LHCN-M2 (cell line): ENCODE measurements at regions not wholly inside any gene's neighbourhood (a gene's known extent, or its start where the extent isn't known, plus 50 kb on each side); places are given as distances from the start of the nearest gene placed in this dataset.

Experiments used
- DNase-seq: peaks from one replicate; pipeline ENCODE4 v3.0.0-alpha.2; 2012; ENCODE audit warnings: low read depth

DNA sequence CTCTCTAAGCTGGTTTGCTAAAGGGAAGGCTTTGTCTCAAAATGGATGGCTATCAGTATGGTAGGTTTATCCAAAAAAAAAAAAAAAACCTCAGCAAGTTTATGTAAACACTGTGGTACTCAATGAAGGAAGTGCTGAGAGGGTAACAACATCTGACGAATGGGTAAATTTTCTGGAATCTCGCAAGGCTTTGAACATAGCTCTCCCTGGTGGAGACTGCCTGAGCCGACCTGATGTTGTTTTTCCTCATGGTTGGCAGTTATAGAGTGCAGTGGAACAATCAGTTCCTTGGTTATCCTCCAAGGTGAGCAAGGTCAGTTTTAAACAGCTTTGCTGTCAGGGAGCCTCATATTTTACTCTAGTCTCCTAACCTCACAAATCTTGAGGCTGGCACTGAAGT is 94.6 kb downstream of the ZPLD1 start:
- DNase-seq: peak; percentile 59

DNA sequence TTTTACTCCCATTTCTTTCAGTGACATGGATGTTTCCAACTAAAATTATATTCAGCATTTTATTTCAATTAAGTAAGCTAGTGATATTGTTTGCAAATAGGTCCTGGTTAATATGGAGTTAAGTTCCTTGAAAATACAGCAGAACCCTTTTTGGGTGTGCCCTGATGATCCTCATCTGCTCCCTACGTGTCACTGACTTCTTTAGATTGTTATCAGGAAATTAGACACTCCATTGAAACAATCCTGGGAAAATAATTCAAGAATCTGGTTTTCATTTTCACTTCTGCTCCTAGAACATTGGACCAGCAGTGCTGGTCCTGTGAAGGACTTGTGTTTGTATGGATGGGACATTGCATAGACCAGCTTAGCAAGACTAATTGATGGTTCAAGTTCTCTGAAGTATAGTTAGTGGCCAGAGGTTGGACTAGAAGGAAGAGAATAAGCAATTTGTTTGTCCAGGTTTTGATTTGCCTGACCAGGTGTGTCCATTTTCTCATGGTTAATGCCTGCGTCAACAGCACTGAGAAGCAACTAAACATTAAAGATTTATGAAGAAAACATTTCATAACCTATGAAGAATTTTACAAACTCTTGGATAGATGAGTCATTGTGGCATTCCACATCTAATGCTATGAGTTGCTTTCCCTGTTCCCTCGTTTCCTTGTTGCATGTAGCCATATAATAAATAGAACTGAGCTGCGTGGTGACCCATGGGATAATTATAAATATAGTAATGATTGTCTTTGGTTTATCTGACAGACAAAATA is 95.8 kb downstream of the ZPLD1 start:
- peak; percentile 80 for DNase-seq

DNA sequence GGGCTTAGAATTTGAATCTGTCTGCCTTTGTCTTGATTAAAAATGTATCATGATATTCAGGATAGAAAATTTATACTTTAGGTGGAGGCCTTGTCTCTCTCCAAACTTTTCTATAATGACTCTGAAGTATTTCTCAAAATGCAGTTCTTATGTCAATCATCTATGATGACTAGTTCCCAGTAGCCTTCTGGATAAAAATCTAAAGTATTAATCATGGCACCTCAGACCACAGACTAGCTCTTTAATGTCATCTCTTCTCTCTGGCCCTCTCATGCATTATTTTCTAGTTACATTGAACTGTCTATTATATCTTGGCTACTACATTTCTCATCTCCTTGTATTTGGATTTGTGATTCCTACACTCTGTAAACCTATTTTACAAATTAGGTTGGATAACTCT is 96.9 kb downstream of the ZPLD1 start:
- peak; percentile 29 for DNase-seq

DNA sequence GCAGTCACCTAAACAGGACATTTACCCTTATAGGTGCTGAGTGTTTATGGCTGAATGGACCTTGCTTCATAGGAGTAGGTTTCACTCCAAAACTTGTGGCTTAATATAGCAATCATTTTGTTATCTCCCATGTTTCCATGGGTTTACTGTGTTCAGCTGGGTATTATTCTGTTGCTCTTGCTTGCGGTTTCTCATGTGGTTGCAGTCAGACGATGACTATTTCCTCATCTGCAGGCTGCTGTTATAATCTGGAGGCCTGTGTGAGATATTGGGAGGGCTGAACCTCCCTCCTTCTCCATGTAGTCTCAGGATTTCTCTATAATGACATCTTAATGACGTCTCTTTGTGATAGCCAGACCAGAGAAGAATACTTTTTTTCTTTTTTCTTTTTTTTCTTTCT is 98.1 kb downstream of the ZPLD1 start:
- DNase-seq: peak; percentile 33

DNA sequence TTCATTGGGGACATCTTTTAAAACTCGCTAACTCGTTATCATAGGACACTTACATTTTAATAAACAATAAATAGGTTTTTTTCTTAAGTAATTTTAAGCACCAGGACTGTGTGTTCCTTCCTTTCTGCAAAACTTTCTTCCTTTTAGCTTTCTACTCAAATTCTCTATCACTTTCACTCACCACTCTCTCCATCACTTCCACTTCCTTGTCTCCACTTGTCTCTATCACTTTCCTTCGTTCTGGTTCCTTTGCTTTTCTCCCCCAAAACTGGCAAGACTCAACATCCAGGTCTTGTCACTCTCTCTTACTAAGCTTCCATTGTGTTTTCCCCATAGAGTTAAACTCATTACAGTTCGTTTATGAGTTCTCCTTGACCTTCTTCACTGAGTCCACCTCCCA is 99.0 kb downstream of the ZPLD1 start:
- no peak for DNase-seq

DNA sequence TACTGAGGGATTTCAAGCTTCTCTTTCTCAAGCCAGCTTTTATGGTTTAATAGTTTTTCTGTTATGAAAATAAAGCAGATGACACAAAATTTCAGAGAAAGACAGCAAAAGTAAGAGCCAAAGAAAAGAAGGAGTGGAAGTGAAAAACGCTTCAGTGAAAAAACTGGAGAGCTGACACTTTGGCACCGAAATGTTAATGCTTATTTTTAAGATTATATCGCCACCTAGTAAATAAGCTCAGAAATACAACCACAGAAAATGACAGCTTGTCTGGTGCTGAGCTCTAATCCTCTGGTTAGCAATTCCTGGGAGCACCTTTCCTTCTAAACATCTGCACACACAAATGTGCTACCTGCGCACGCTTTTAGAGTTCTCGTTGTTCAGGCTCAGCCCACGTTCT is 101.6 kb downstream of the ZPLD1 start:
- DNase-seq: peak; percentile 38

DNA sequence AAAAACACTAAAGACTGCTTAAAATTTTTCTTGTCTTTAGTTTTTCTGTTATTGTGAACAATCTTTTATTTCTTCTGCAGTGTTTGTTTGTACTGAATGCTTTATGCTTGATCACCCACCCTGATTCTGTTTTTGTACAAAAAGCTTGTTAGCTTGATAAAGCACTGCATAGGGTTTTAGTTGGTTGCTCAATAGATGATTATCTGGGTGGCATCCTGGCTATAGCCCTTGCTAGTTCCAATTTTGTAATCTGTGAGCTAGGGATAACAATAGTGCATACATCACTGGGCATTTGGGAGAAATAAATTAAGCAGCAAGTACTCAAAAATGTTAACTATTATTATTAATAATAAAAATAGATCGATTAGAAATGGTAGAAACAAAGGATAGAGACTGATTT is 102.3 kb downstream of the ZPLD1 start:
- DNase-seq: no peak

DNA sequence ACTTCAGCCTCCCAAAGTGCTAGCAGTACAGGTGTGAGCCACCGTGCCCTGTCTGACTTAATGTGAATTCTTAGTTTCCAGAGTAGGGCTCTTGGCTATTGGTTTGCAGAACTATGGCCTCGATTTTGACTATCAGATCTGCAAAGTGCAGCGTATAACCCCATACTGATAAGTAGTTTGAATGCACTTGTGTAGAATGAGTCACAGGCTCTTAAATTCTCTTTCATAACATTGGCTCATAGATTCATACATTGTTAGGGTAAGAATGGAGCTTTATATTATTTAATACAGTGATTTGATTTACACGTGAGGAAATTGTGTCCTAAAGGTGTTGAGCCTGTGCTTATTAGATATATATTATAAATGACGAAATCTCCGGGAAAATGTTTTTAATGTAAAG is 109.9 kb downstream of the ZPLD1 start:
- no peak for DNase-seq

DNA sequence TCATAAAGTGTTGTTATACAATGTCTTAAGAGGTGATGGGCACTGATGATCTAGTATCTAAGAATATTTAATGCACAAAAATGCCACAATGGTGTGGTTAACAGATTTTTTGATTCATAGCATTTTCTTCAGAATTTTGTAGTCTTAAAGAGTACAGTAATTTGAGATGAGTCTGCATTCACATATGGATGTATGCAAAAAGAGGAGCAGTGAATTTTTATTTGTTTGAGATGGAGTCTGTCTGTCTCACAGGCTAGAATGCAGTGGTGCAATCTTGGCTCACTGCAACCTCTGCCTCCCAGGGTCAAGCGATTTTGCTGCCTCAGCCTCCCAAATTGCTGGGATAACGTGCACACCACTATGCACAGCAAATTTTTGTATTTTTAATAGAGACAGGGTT is 110.5 kb downstream of the ZPLD1 start:
- DNase-seq: no peak

DNA sequence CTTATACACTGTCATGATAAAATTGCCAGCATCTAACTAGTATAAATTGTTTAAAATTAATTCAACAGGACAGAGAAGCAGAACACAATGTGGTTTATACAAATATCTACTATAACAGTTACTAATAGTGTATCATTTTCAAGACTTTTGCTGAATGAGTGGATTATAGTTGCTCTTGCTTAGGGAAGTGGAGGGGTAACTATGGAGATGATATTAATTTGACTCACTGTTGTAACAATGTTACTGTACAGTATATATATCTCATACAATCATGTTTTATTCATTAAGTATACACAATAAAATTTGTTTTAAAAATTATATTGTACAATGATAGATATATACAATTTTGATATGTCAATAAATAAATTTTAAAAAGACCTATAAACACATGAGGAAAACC is 119.1 kb downstream of the ZPLD1 start:
- no peak for DNase-seq

DNA sequence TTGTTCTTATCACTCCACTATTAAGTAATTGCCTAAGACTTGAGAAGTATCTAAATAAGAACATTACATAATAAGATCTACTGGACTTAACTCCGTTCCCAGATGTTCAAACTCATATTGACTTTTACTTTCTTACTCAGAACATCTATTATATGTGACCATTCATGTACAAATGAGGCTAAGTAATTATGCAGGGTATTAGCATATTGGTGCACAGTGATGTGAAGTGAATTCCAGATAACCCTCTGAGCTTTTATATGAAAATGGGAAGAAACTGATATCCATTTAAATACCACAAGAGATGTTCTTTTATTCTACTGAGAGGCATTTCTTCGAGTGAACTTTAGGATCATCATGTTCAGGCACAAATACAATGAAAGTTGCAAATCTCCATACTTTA is 135.7 kb downstream of the ZPLD1 start:
- DNase-seq: no peak

DNA sequence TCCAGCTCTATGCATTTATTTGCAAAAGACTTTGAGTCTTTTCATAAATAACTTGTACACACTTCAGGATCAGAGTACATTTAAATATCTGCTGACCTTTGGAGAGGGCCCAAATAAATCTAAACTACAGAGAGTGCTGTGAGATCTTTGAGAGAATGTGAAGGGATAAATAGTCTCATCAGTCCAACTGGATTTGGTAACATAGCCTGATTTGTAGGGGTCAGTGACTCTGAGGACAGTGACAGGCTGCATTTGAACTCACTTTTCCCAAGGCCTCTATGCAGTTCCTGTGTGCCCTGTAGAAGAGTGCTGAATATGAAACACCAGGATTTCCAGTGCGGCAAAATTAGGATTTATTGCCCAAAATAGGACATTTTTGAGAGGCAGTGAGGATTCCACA is 136.2 kb downstream of the ZPLD1 start:
- no peak for DNase-seq

DNA sequence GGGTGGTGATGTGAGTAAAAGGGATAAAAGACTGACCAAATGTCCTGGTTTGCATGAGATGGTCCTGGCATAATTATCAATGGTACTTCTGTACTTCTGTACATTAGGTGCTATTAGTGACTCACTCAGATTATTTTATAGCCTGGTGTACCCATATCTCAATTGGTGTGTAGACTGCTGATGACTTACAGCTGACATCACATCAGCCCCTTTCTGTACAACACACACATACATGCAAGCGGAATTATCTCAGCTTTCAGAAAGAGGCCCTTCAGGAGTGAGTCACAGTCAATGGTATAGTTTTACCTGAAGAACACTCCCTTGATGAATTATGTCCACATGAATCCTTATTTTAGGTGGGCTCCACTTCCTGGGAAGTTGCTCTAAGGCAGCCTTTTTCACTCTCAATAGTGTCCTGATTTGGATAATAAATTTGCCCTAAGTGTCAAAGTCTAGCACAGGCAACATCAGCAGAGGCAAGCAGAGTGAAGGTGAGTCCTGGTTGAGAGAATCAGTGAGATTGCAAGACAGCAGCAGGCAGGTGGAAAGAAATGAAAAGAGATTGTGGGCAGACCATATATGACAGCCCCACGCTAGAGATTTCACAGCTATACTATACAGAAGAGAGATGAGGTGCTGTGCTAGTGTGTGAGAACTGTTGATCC is 137.0 kb downstream of the ZPLD1 start:
- no peak for DNase-seq

DNA sequence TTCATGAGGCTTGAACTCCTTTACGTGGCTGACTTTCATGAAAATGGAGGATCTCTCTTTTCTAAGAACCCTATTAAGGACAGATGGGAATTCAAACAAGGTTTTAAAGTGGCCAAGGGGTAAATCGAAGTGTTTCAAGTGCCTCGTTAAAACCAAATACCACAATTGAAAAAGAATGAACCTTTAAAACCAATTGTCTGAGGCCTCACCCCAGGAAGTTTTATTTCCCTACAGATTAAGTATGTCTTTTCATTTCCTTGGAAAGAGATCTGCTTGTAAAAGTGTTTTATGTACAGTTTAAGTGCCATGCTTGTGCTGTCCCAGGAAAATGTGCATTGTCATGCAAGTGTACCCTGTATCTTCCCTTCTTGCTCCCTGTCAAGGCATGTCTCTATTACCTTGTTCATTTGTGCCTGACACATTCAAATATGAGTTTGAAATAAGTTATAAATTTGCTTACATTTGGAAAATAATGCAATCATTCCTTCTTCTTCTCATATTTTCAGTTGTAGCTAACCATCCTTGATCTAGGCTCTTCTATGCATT is 138.7 kb downstream of the ZPLD1 start:
- no peak for DNase-seq

DNA sequence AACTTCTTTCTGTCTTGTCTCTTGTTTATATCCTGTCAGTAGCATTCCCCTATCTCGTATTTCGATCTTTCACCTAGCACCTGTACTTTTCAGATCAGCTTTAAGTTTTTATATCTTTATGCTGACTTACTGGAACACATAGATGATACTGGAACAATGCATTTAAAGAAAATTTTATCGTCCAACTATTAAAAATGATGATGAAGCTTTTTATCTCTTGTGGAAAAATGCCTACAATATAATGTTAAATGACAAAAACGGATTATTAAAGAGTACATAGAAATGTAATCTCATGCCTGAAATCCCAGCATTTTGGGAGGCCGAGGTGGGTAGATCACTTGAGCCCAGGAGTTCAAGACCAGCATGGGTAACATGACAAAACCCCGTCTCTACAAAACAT is 139.5 kb downstream of the ZPLD1 start:
- DNase-seq: no peak

DNA sequence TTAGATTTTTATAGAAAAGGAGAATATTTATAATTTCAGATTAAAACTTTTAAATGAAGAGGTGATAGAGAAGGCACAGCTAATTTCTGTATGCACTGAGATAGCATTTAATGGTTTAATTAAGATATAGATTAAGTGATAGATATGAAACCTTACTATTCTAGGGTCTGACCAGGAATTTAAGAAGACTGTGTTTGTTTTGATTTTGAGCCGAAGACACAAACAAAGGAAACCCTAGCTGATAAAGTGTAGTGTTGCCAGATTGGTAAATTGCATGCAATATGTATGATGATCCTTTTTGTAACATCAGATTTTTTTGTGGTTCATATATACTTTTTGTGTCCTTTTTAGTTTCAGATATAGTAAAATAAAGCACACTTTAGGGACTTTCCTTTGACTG is 141.8 kb downstream of the ZPLD1 start:
- DNase-seq: no peak

DNA sequence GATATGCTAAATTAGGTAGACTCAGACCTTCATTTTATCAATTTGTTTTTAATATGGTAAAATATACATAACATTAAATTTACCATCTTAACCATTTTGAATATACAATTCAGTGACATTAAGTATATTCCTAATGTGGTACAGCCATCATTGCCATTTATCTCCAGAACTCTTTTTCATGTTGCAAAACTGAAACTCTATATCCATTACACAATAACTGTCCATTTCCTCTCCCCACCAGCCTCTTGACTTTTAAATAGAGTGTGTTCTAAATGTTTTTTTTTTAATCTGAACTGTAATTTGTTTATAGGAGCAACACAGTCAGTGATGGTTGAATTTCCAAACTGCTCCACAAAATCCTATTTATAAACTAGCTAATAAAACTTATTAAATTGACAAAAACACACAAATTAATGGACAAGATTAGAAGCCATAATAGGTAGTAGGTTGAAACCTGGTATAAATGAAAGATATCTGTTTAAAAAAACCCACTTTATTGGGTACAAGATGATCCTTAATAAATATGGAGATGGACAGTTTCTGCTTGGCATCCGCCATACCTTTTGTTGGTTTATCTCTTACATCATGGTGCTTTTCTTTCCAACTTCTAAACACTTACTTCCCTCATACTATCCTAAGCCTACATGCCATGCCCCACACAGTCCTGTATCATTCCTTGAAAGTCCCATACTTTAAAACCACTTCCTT is 142.4 kb downstream of the ZPLD1 start:
- DNase-seq: peak; percentile 7

DNA sequence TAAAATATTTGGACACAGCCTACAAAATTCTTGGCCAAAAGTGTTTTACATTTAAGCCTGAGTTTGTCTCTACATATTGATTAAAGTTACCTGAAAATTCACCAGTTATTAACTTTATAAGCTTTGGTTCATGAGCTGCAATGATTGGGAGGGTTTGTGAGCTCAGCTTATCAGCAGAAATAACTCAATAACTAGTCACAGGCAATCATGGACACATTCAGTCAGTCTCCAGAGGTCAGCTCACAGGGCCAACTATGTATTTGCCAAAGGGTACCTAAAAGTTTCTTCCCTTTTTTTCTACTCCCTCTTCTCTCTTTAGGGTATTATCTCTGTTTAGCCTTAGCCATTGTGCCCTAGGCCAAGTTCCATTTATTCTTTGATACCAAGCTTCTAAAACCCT is 145.9 kb downstream of the ZPLD1 start:
- no peak for DNase-seq

DNA sequence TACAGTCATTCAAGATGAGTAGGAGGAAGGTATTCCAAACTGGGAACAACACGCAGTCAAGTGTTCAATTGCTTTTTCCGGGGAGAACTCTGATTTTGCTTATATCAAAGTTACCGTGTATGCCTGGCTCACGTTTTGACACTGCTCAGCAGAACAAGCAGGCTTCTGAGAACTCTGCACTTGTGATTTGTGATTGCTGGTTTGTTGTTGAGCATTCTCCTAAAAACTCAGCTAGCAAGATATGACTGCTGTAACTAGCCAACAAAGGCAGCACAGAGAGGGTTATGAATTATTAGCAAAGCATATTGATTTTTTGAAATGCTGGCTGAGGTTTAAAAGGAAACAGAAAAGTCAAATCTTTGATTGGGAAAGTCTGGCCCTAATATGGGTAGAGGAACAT is 151.7 kb downstream of the ZPLD1 start:
- DNase-seq: no peak

DNA sequence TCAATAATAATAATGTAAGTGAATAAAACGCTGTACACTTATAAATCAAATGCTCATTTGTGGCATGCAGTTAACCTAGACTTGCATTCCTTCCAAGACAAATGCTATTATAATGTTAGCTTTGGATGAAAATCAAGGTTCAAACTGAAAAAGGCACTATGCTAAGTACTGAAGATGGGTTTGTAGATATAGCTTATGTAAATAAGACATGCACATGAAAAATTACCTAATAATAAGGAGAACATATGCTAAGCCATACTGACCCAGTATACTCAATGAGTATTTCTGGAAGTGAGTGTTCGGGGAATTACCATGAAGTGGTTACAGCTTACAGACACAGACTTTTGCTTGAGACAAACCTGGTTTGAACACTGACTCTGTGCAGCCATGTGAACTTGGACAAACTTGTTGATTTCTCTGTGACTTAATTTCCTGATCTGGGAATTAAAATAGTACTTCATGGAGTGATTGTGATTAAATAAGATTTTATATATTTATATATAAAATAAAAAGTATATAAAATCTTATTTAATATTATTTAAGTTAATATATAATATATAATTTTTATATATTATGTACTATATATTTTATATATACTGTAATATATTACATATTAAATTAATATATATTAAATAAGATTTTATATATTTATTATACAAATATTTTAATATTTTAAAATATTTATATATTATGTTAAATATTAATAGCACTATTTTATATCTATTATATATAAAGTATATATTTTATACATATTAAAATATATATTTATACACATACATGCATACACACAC is 159.2 kb downstream of the ZPLD1 start:
- no peak for DNase-seq

DNA sequence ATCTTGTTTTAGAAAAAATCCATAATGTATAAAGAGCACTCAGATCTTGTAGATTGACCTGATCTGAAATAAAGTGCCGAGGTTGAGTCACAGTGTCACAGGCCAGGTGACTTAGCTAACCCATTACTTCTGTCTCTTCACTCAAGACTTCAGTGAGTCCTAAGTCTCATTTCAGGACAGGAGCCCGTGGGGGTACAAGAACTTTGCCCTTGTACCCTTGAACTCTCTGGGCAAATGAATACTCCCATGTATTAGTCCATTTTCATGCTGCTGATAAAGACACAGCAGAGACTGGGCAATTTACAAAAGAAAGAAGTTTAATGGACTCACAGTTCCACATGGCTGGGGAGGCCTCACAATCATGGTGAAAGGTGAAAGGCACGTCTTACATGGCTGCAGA is 160.2 kb downstream of the ZPLD1 start:
- DNase-seq: no peak
